ENCODE measurements at regions not wholly inside any gene's neighbourhood (a gene's known extent, or its start where the extent isn't known, plus 50 kb on each side); places are given as distances from the start of the nearest gene placed in this dataset.

- no peak for DNase-seq
Measured at GRCh38 chr10:130459851-130460490, 323.8 kb downstream of the GLRX3 start.

GRCh38 chr10:130461631-130462030 is 325.4 kb downstream of the GLRX3 start:
- POLR2A ChIA-PET = no interaction called here

More at GRCh38 chr10:130459851-130460490, 323.8 kb downstream of the GLRX3 start:
- Histone ChIP-seq H3K4me1 (ENCODE audit: control extremely low read depth in 1 of 4, control insufficient read depth in 4 of 4, insufficient read depth in 4 of 4, low read length in 3 of 4) (no peaks in the 10 kb centered on the region), H3K27me3 (replicated peaks in 2 of 5; ENCODE audit: control insufficient read depth in 4 of 5, insufficient read depth in 5 of 5, low read length in 4 of 5) (peaks cover 0 to 3% (median 0%) of the 10 kb centered on the region in 5 experiments), H3K36me3 (ENCODE audit: control insufficient read depth in 4 of 4, insufficient read depth in 4 of 4, low read length in 3 of 4) (no peaks in the 10 kb centered on the region), H3K4me3 (ENCODE audit: control insufficient read depth in 1 of 7, extremely low read depth in 1 of 7, insufficient read depth in 4 of 7, low read depth in 2 of 7, low read length in 6 of 7) (no peak overlapping the region), H3K9me3 (ENCODE audit: control extremely low read depth in 1 of 5, control insufficient read depth in 4 of 5, insufficient read depth in 2 of 5, low read depth in 1 of 5, low read length in 4 of 5) (no peaks in the 10 kb centered on the region), H3K27ac (ENCODE audit: insufficient read depth in 1 of 2, low read depth in 1 of 2, low read length in 2 of 2, poor library complexity in 1 of 2, severe bottlenecking in 2 of 2) (no peak overlapping the region)
- ChIA-PET POLR2A (no interaction called here), CTCF (no interaction called here)
- WGBS (ENCODE audit: insufficient coverage) = 56% methylated on average over 6 of the region's 7 CpGs

DNA sequence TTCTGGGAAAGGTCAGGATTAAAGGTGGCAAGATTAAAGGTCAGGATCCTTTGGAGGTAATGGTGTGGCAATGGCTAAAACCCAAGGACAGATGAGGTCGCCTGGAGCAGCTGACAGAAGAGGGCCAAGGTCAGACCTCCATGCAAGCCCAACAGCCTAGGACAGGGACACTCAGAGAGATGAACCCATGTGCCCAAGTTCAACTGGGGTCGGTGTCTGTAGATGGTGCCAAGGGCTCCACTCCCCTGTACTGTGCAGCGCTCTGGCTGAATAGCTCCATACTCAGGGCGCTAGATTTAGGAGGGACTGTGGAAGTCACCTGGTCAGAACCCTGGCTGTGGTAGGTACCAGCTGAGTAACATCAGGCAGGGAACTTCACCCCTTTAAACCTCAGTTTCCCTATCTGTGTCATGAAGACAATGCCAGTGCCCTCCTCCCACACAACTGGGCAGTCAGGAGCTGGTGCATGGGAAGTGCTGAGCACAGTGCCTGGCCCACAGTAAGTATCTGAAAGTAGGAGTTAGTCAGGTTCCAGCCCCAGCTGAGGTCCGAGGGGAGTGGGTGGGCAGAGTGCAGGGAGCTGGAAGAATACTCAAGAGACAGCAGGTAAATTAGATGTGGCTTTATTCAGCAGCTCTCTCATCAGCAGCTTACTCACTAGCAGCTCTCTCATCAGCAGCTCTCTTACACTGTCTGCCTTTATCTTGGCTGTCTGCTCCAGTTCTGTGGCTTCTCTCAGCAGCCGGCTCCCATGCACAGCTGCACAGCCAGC is 327.1 kb downstream of the GLRX3 start:
- H3K9me3 ChIP-seq (ENCODE audit: control extremely low read depth in 1 of 5, control insufficient read depth in 4 of 5, insufficient read depth in 2 of 5, low read depth in 1 of 5, low read length in 4 of 5) = peaks cover 0 to 6% (median 0%) of the 10 kb centered on the region in 5 experiments
- no peak overlapping the region for H3K4me3 ChIP-seq (ENCODE audit: control insufficient read depth in 1 of 7, extremely low read depth in 1 of 7, insufficient read depth in 4 of 7, low read depth in 2 of 7, low read length in 6 of 7)
- no peaks in the 10 kb centered on the region for H3K36me3 ChIP-seq (ENCODE audit: control insufficient read depth in 4 of 4, insufficient read depth in 4 of 4, low read length in 3 of 4)
- ChIA-PET POLR2A (no interaction called here), CTCF (no interaction called here)
- H3K27ac ChIP-seq (ENCODE audit: insufficient read depth in 1 of 2, low read depth in 1 of 2, low read length in 2 of 2, poor library complexity in 1 of 2, severe bottlenecking in 2 of 2) = no peak overlapping the region
- peaks cover 0 to 2% (median 0%) of the 10 kb centered on the region in 5 experiments for H3K27me3 ChIP-seq (replicated peaks in 2 of 5; ENCODE audit: control insufficient read depth in 4 of 5, insufficient read depth in 5 of 5, low read length in 4 of 5)
- no peak for DNase-seq
- H3K4me1 ChIP-seq (ENCODE audit: control extremely low read depth in 1 of 4, control insufficient read depth in 4 of 4, insufficient read depth in 4 of 4, low read length in 3 of 4) = no peaks in the 10 kb centered on the region
- WGBS (ENCODE audit: insufficient coverage) = 96% methylated on average over 5 of the region's 6 CpGs

More at GRCh38 chr10:130461631-130462030, 325.4 kb downstream of the GLRX3 start:
- CTCF ChIA-PET = no interaction called here
- H3K4me3 ChIP-seq (ENCODE audit: control insufficient read depth in 1 of 7, extremely low read depth in 1 of 7, insufficient read depth in 4 of 7, low read depth in 2 of 7, low read length in 6 of 7) = no peak overlapping the region
- H3K9me3 ChIP-seq (ENCODE audit: control extremely low read depth in 1 of 5, control insufficient read depth in 4 of 5, insufficient read depth in 2 of 5, low read depth in 1 of 5, low read length in 4 of 5) = no peaks in the 10 kb centered on the region
- DNase-seq = no peak
- peaks cover 0 to 3% (median 0%) of the 10 kb centered on the region in 5 experiments for H3K27me3 ChIP-seq (replicated peaks in 2 of 5; ENCODE audit: control insufficient read depth in 4 of 5, insufficient read depth in 5 of 5, low read length in 4 of 5)
- no peaks in the 10 kb centered on the region for H3K36me3 ChIP-seq (ENCODE audit: control insufficient read depth in 4 of 4, insufficient read depth in 4 of 4, low read length in 3 of 4)
- no peak overlapping the region for H3K27ac ChIP-seq (ENCODE audit: insufficient read depth in 1 of 2, low read depth in 1 of 2, low read length in 2 of 2, poor library complexity in 1 of 2, severe bottlenecking in 2 of 2)
- WGBS (ENCODE audit: insufficient coverage) = 77% methylated on average over 5 of the region's 6 CpGs
- no peaks in the 10 kb centered on the region for H3K4me1 ChIP-seq (ENCODE audit: control extremely low read depth in 1 of 4, control insufficient read depth in 4 of 4, insufficient read depth in 4 of 4, low read length in 3 of 4)

DNA sequence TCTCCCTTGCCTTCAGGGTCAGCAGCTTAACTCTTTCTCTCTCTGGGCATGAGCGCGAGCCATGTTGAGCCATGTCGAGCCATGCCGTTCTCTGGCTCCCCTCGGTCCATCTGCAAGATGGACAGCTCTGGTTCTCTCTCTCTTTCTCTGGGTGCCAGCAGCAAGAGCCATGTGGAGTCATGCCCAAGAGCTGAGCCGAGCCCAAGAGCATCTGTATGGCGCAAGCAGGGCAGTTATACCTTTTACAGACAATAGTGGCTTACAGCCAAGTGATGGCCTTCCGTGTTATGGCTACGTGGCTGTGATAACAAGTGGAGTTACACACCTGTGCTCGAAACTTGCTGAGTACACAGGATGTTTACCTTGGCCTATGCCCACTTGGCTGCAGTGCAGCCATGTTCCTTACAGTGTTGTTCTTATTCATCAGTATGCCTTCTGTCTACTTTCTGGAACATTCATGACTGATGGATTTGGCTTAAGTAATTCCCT is 327.7 kb downstream of the GLRX3 start:
- H3K27ac ChIP-seq (ENCODE audit: insufficient read depth in 1 of 2, low read depth in 1 of 2, low read length in 2 of 2, poor library complexity in 1 of 2, severe bottlenecking in 2 of 2) = no peak overlapping the region
- H3K27me3 ChIP-seq (replicated peaks in 2 of 5; ENCODE audit: control insufficient read depth in 4 of 5, insufficient read depth in 5 of 5, low read length in 4 of 5) = no peaks in the 10 kb centered on the region
- H3K36me3 ChIP-seq (ENCODE audit: control insufficient read depth in 4 of 4, insufficient read depth in 4 of 4, low read length in 3 of 4) = no peaks in the 10 kb centered on the region
- no peak for DNase-seq
- WGBS (ENCODE audit: insufficient coverage) = 97% methylated on average over 8 of the region's 10 CpGs
- POLR2A ChIA-PET = no interaction called here
- CTCF ChIA-PET = no interaction called here
- H3K4me1 ChIP-seq (ENCODE audit: control extremely low read depth in 1 of 4, control insufficient read depth in 4 of 4, insufficient read depth in 4 of 4, low read length in 3 of 4) = no peaks in the 10 kb centered on the region
- H3K4me3 ChIP-seq (ENCODE audit: control insufficient read depth in 1 of 7, extremely low read depth in 1 of 7, insufficient read depth in 4 of 7, low read depth in 2 of 7, low read length in 6 of 7) = no peak overlapping the region
- peaks cover 0 to 7% (median 0%) of the 10 kb centered on the region in 5 experiments for H3K9me3 ChIP-seq (ENCODE audit: control extremely low read depth in 1 of 5, control insufficient read depth in 4 of 5, insufficient read depth in 2 of 5, low read depth in 1 of 5, low read length in 4 of 5)

GRCh38 chr10:130464426-130464825 is 328.2 kb downstream of the GLRX3 start:
- no peak overlapping the region for H3K27ac ChIP-seq (ENCODE audit: insufficient read depth in 1 of 2, low read depth in 1 of 2, low read length in 2 of 2, poor library complexity in 1 of 2, severe bottlenecking in 2 of 2)
- WGBS (ENCODE audit: insufficient coverage) = 97% methylated on average over 7 of the region's 7 CpGs
- H3K4me1 ChIP-seq (ENCODE audit: control extremely low read depth in 1 of 4, control insufficient read depth in 4 of 4, insufficient read depth in 4 of 4, low read length in 3 of 4) = no peaks in the 10 kb centered on the region
- ChIA-PET POLR2A (no interaction called here), CTCF (no interaction called here)
- H3K4me3 ChIP-seq (ENCODE audit: control insufficient read depth in 1 of 7, extremely low read depth in 1 of 7, insufficient read depth in 4 of 7, low read depth in 2 of 7, low read length in 6 of 7) = no peak overlapping the region
- H3K9me3 ChIP-seq (ENCODE audit: control extremely low read depth in 1 of 5, control insufficient read depth in 4 of 5, insufficient read depth in 2 of 5, low read depth in 1 of 5, low read length in 4 of 5) = peaks cover 0 to 10% (median 0%) of the 10 kb centered on the region in 5 experiments
- DNase-seq = no peak
- no peaks in the 10 kb centered on the region for H3K27me3 ChIP-seq (replicated peaks in 2 of 5; ENCODE audit: control insufficient read depth in 4 of 5, insufficient read depth in 5 of 5, low read length in 4 of 5)
- no peaks in the 10 kb centered on the region for H3K36me3 ChIP-seq (ENCODE audit: control insufficient read depth in 4 of 4, insufficient read depth in 4 of 4, low read length in 3 of 4)

GRCh38 chr10:130466271-130466997 is 330.2 kb downstream of the GLRX3 start:
- no peaks in the 10 kb centered on the region for H3K4me1 ChIP-seq (ENCODE audit: control extremely low read depth in 1 of 4, control insufficient read depth in 4 of 4, insufficient read depth in 4 of 4, low read length in 3 of 4)
- 96% methylated on average over 11 of the region's 12 CpGs for WGBS (ENCODE audit: insufficient coverage)
- no peaks in the 10 kb centered on the region for H3K27me3 ChIP-seq (replicated peaks in 2 of 5; ENCODE audit: control insufficient read depth in 4 of 5, insufficient read depth in 5 of 5, low read length in 4 of 5)
- H3K36me3 ChIP-seq (ENCODE audit: control insufficient read depth in 4 of 4, insufficient read depth in 4 of 4, low read length in 3 of 4) = no peaks in the 10 kb centered on the region
- DNase-seq = no peak
- ChIA-PET POLR2A (no interaction called here), CTCF (no interaction called here)
- peaks cover 0 to 10% (median 6%) of the 10 kb centered on the region in 5 experiments for H3K9me3 ChIP-seq (ENCODE audit: control extremely low read depth in 1 of 5, control insufficient read depth in 4 of 5, insufficient read depth in 2 of 5, low read depth in 1 of 5, low read length in 4 of 5)
- no peak overlapping the region for H3K27ac ChIP-seq (ENCODE audit: insufficient read depth in 1 of 2, low read depth in 1 of 2, low read length in 2 of 2, poor library complexity in 1 of 2, severe bottlenecking in 2 of 2)
- H3K4me3 ChIP-seq (ENCODE audit: control insufficient read depth in 1 of 7, extremely low read depth in 1 of 7, insufficient read depth in 4 of 7, low read depth in 2 of 7, low read length in 6 of 7) = no peak overlapping the region

- POLR2A ChIA-PET = no interaction called here
- Histone ChIP-seq H3K9me3 (ENCODE audit: control extremely low read depth in 1 of 5, control insufficient read depth in 4 of 5, insufficient read depth in 2 of 5, low read depth in 1 of 5, low read length in 4 of 5) (peaks cover 0 to 10% (median 6%) of the 10 kb centered on the region in 5 experiments), H3K27me3 (replicated peaks in 2 of 5; ENCODE audit: control insufficient read depth in 4 of 5, insufficient read depth in 5 of 5, low read length in 4 of 5) (no peaks in the 10 kb centered on the region), H3K4me3 (ENCODE audit: control insufficient read depth in 1 of 7, extremely low read depth in 1 of 7, insufficient read depth in 4 of 7, low read depth in 2 of 7, low read length in 6 of 7) (no peak overlapping the region), H3K36me3 (ENCODE audit: control insufficient read depth in 4 of 4, insufficient read depth in 4 of 4, low read length in 3 of 4) (no peaks in the 10 kb centered on the region), H3K4me1 (ENCODE audit: control extremely low read depth in 1 of 4, control insufficient read depth in 4 of 4, insufficient read depth in 4 of 4, low read length in 3 of 4) (no peaks in the 10 kb centered on the region), H3K27ac (ENCODE audit: insufficient read depth in 1 of 2, low read depth in 1 of 2, low read length in 2 of 2, poor library complexity in 1 of 2, severe bottlenecking in 2 of 2) (no peak overlapping the region)
- CTCF ChIA-PET = no interaction called here
- WGBS (ENCODE audit: insufficient coverage) = 90% methylated on average over 5 of the region's 5 CpGs
- no peak for DNase-seq
Measured at GRCh38 chr10:130470286-130470685, 334.1 kb downstream of the GLRX3 start.
